K562 (cell line): ENCODE measurements at regions not wholly inside any gene's neighbourhood (a gene's known extent, or its start where the extent isn't known, plus 50 kb on each side); places are given as distances from the start of the nearest gene placed in this dataset.

Experiments
- ETV6 ChIP-seq, 3 experiments: fragments of 150-350 bp in 1 of 3; sonication (generic) in 1 of 3; formaldehyde crosslinking in 1 of 3; IDR thresholded peaks; 2 replicates each; pipeline versions ENCODE4 v1.6.1 to v1.8.0; 2014 to 2022; ENCODE audit warnings: borderline replicate concordance in 2 of 3, low read depth in 2 of 3, antibody characterized with exemption in 1 of 3, low read length in 1 of 3, mild to moderate bottlenecking in 1 of 3, missing genetic modification reagents in 1 of 3
- JUND ChIP-seq, 2 experiments: IDR thresholded peaks; 2 replicates in 1 of 2; 3 replicates in 1 of 2; pipeline ENCODE4 v1.6.1; 2011; ENCODE audit warnings: borderline replicate concordance in 2 of 2, low read depth in 2 of 2, low read length in 2 of 2, improper control_type of control experiment in 1 of 2, missing biosample characterization in 1 of 2, missing genetic modification characterization in 1 of 2, missing genetic modification reagents in 1 of 2
- NR3C1 ChIP-seq: sonication (generic); formaldehyde crosslinking; IDR thresholded peaks from 2 replicates; pipeline ENCODE4 v1.8.1; 2022; ENCODE audit warnings: missing genetic modification reagents
- OTX1 ChIP-seq: fragments of 450-650 bp; formaldehyde crosslinking; IDR thresholded peaks from 2 replicates; pipeline ENCODE4 v1.4.0; 2022; ENCODE audit warnings: mild to moderate bottlenecking
- TCF7L2 ChIP-seq: fragments of 150-350 bp; IDR thresholded peaks from 2 replicates; pipeline ENCODE4 v1.6.1; 2016; ENCODE audit warnings: low read depth, mild to moderate bottlenecking, low read length, moderate library complexity
- TEAD4 ChIP-seq, 2 experiments: sonication (generic) in 1 of 2; formaldehyde crosslinking in 1 of 2; IDR thresholded peaks; 2 replicates each; pipeline versions ENCODE4 v1.6.1 to v1.8.0; 2012 to 2022; ENCODE audit warnings: borderline replicate concordance in 1 of 2, inconsistent platforms in 1 of 2, low read length in 1 of 2, mild to moderate bottlenecking in 1 of 2, missing genetic modification reagents in 1 of 2
- ZBTB11 ChIP-seq, 3 experiments: fragments of 200-800 bp in 1 of 3; fragments of 250-450 bp in 1 of 3; fragments of 450-650 bp in 1 of 3; sonication (Bioruptor Pico) in 1 of 3; sonication (Bioruptor generic) in 1 of 3; formaldehyde crosslinking in 1 of 3; IDR thresholded peaks; 2 replicates each; pipeline versions ENCODE4 v1.6.1 to v1.8.0; 2016 to 2022; ENCODE audit warnings: mild to moderate bottlenecking in 2 of 3, missing genetic modification characterization in 2 of 3, missing compliant biosample characterization in 1 of 3, moderate library complexity in 1 of 3
- ZFPM2 ChIP-seq: fragments of 250-450 bp; sonication (Bioruptor Pico); IDR thresholded peaks from 2 replicates; pipeline ENCODE4 v1.5.1; 2022; ENCODE audit warnings: mild to moderate bottlenecking
- ZNF668 ChIP-seq: fragments of 250-450 bp; sonication (Bioruptor Pico); IDR thresholded peaks from 2 replicates; pipeline ENCODE4 v1.8.0; 2022; ENCODE audit warnings: mild to moderate bottlenecking, inconsistent platforms
- ZSCAN29 ChIP-seq: fragments of 450-650 bp; IDR thresholded peaks from 2 replicates; pipeline ENCODE4 v1.6.1; 2017

GRCh38 chr16:63628812-63629211, 1493.1 kb downstream of the CDH11 start (continued):
- no peak for TF ChIP-seq ZFPM2 (CRISPR knock-in tag)
- TF ChIP-seq TCF7L2: no peak
- no peak for TF ChIP-seq ZSCAN29
- TF ChIP-seq NR3C1: no peak
- TF ChIP-seq OTX1 (CRISPR knock-in tag): no peak
- TF ChIP-seq ZBTB11 (CRISPR knock-in tag; IDR thresholded peaks at IDR 0.05): no peak
- no peak for TF ChIP-seq ZNF668 (CRISPR knock-in tag)
- no peak for TF ChIP-seq ETV6 (IDR thresholded peaks at IDR 0.05; ENCODE audit: borderline replicate concordance in 1 of 2, low read depth in 2 of 2, low read length in 1 of 2)
- TF ChIP-seq ETV6 (CRISPR knock-in tag; IDR thresholded peaks at IDR 0.05; ENCODE audit: borderline replicate concordance): no peak
- no peak for TF ChIP-seq JUND (IDR thresholded peaks at IDR 0.05; ENCODE audit: borderline replicate concordance, low read depth, low read length)
- TF ChIP-seq JUND (tag; IDR thresholded peaks at IDR 0.05; ENCODE audit: borderline replicate concordance, low read depth, low read length): no peak
- no peak for TF ChIP-seq TEAD4 (IDR thresholded peaks at IDR 0.05; ENCODE audit: low read length)
- TF ChIP-seq TEAD4 (CRISPR knock-in tag; IDR thresholded peaks at IDR 0.05; ENCODE audit: borderline replicate concordance): no peak
